ENCODE measurements at regions not wholly inside any gene's neighbourhood (a gene's known extent, or its start where the extent isn't known, plus 50 kb on each side); places are given as distances from the start of the nearest gene placed in this dataset.
A peak's percentile ranks its signal among the peaks of the same experiment; 100 is the strongest.
"Not testable (repeated sequence)": the region's sequence is repeated elsewhere in the genome, so short reads cannot be mapped to it uniquely, and the experiment has no call there.

DNA sequence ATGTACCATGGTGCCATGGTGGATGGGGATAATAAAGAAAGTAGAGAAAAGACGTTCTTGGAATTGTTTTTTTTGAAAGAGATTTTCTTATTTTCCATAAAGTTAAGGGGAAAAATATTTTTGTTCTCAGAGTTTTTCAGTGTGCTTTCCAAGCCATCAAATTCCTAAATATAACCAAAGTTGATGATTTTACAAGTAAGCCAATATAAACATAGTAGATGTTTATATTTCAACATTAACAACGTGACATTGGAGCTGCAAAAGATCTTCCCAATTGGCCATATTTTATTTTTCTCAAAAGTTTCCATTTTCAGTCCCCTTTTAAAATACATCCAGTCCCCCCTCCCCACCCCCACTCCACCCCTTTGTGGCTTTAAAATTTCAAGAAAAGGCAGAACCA is 80.9 kb upstream of the PICALM start:
- TF ChIP-seq CTCF (IDR thresholded peaks at IDR 0.05) (no peak), EP300 (IDR thresholded peaks at IDR 0.05) (no peak), POLR2A (IDR thresholded peaks at IDR 0.05) (no peak), POLR2AphosphoS5 (IDR thresholded peaks at IDR 0.05) (no peak)
- H3K4me1 ChIP-seq: peaks cover 16 to 59% (median 22%) of the 10 kb centered on the region in 3 donors
- H3K4me3 ChIP-seq: no peak overlapping the region
- WGBS, 2 donors (ENCODE audit: low coverage in 1 of 2): 20 to 22% methylated on average over 2 of the region's 2 CpGs
- no peak for ATAC-seq
- H3K27ac ChIP-seq: peak overlapping the region in 3 of 4 donors; percentile 9 to 86 (median 81)
- H3K9me3 ChIP-seq: no peaks in the 10 kb centered on the region
- H3K36me3 ChIP-seq: no peaks in the 10 kb centered on the region
- H3K27me3 ChIP-seq: no peaks in the 10 kb centered on the region

DNA sequence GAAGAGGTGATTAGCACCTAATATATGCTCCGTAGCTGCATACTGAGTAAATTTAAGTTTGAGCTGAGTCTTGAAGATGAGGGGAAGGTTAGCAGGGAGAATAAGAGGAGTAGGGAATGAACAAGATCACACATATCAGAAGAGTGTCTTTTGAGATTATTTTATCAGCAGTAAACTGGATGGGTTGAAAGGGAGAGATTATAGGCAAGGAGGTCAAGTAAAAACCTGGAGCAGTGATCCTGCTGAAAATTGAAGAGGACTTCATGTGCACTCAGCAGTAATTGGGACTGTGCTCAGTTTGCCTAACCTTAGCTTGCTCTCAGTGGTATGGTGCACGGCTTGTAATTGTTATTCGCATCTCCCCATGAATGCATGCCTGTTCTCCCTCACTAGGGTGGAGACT is 79.5 kb upstream of the PICALM start:
- Histone ChIP-seq H3K36me3 (no peaks in the 10 kb centered on the region), H3K27ac (no peak overlapping the region), H3K9me3 (no peaks in the 10 kb centered on the region), H3K4me3 (no peak overlapping the region), H3K4me1 (peaks cover 16 to 54% (median 22%) of the 10 kb centered on the region in 3 donors), H3K27me3 (no peaks in the 10 kb centered on the region)
- no peak for TF ChIP-seq POLR2AphosphoS5 (IDR thresholded peaks at IDR 0.05)
- TF ChIP-seq CTCF (IDR thresholded peaks at IDR 0.05): no peak
- TF ChIP-seq POLR2A (IDR thresholded peaks at IDR 0.05): no peak
- TF ChIP-seq EP300 (IDR thresholded peaks at IDR 0.05): no peak
- WGBS, 2 donors (ENCODE audit: low coverage in 1 of 2): 91 to 93% methylated on average over 2 to 3 of the region's 3 CpGs
- no peak for ATAC-seq

- WGBS, 2 donors (ENCODE audit: low coverage in 1 of 2): 90 to 96% methylated on average over 3 of the region's 3 CpGs
- TF ChIP-seq POLR2A (IDR thresholded peaks at IDR 0.05): no peak
- TF ChIP-seq CTCF (IDR thresholded peaks at IDR 0.05): no peak
- TF ChIP-seq EP300 (IDR thresholded peaks at IDR 0.05): no peak
- TF ChIP-seq POLR2AphosphoS5 (IDR thresholded peaks at IDR 0.05): no peak
- H3K9me3 ChIP-seq: no peaks in the 10 kb centered on the region
Observed at GRCh38 chr11:86147004-86147403, 78.1 kb upstream of the PICALM start.

DNA sequence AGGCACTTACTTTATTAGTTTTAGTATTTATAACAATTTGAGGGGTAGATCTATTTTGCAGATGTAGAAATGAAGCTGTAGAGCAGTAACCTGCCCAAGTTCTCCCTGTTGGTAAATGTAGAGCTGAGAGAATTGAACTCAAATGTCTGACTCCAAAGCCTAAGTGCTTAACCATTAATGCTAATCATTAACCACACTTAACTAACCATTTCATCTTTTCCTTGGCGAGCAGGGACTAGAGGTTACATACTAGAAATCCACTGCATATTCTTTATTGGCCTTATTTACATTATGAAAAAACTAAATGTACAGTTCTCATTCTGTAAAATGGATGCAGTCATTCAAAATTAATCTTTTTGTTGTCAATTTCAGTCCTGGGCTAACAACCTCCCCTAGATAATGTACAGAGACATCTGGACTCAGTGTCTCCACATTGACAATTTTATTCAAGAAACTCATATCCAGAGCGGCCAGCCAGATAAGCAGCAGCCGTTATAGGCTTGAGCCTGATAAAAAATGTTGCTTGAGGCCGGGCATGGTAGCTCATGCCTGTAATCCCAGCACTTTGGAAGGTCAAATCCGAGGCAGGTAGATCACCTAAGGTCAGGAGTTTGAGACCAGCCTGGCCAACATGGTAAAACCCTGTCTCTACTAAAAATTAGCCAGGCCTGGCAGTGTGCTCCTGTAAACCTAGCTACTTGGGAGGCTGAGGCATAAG is 76.7 kb upstream of the PICALM start:
- no peaks in the 10 kb centered on the region for H3K27me3 ChIP-seq
- H3K27ac ChIP-seq: no peak overlapping the region
- no peaks in the 10 kb centered on the region for H3K36me3 ChIP-seq
- ATAC-seq: no peak
- no peak overlapping the region for H3K4me3 ChIP-seq
- 84 to 87% methylated on average over 4 to 5 of the region's 5 CpGs for WGBS, 2 donors (ENCODE audit: low coverage in 1 of 2)
- peaks cover 3 to 26% (median 5%) of the 10 kb centered on the region in 3 donors for H3K4me1 ChIP-seq
- no peaks in the 10 kb centered on the region for H3K9me3 ChIP-seq
- no peak for TF ChIP-seq CTCF (IDR thresholded peaks at IDR 0.05)
- TF ChIP-seq POLR2A (IDR thresholded peaks at IDR 0.05): no peak
- TF ChIP-seq EP300 (IDR thresholded peaks at IDR 0.05): no peak
- TF ChIP-seq POLR2AphosphoS5 (IDR thresholded peaks at IDR 0.05): no peak

More at GRCh38 chr11:86147004-86147403, 78.1 kb upstream of the PICALM start:
- H3K27me3 ChIP-seq: no peaks in the 10 kb centered on the region
- no peak overlapping the region for H3K27ac ChIP-seq
- peaks cover 16 to 40% (median 17%) of the 10 kb centered on the region in 3 donors for H3K4me1 ChIP-seq
- ATAC-seq: no peak
- H3K36me3 ChIP-seq: no peaks in the 10 kb centered on the region
- no peak overlapping the region for H3K4me3 ChIP-seq

DNA sequence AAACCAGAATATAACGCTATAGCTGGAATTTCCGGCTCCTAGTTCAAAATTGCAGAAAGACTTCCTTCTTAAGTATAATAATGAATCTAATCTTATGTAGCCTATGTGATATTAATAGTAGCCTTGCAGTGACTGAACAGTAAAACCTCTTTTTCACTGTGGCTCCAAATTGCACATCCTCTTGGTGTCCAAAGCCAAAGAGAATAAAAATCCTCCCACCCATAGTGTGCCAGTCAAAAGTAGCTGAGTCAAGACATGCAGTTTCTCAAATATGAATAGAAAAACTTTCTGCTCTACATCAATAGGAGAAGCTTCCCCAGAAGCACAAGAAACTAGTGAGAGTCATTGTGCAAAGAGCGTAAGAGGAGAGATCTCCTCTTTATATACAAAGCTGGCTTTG is 76.0 kb upstream of the PICALM start:
- ATAC-seq: no peak
- 60 to 73% methylated on average over 2 to 3 of the region's 3 CpGs for WGBS, 2 donors (ENCODE audit: low coverage in 1 of 2)
- Histone ChIP-seq H3K9me3 (no peaks in the 10 kb centered on the region), H3K4me1 (peaks cover 0 to 19% (median 0%) of the 10 kb centered on the region in 3 donors), H3K36me3 (no peaks in the 10 kb centered on the region), H3K27ac (no peak overlapping the region), H3K4me3 (no peak overlapping the region), H3K27me3 (no peaks in the 10 kb centered on the region)
- TF ChIP-seq POLR2A (IDR thresholded peaks at IDR 0.05) (no peak), CTCF (IDR thresholded peaks at IDR 0.05) (no peak), EP300 (IDR thresholded peaks at IDR 0.05) (no peak), POLR2AphosphoS5 (IDR thresholded peaks at IDR 0.05) (no peak)

GRCh38 chr11:86144087-86144486 is 75.2 kb upstream of the PICALM start:
- not testable (repeated sequence) for H3K36me3 ChIP-seq, ATAC-seq, H3K4me3 ChIP-seq, H3K27me3 ChIP-seq, H3K9me3 ChIP-seq, H3K27ac ChIP-seq
- peaks cover 0 to 11% (median 0%) of the 10 kb centered on the region in 3 donors for H3K4me1 ChIP-seq
- 93% methylated on average over 3 to 6 of the region's 9 CpGs for WGBS, 2 donors (ENCODE audit: low coverage in 1 of 2)

All from gastroesophageal sphincter (tissue), 4 donors.